IMR-90 (cell line): ENCODE measurements at regions not wholly inside any gene's neighbourhood (a gene's known extent, or its start where the extent isn't known, plus 50 kb on each side); places are given as distances from the start of the nearest gene placed in this dataset.

ENCODE experiments used
- ATAC-seq: fragments of 200-7000 bp; cut with Tn5 transposase; 2 replicates; pipeline ENCODE4 v1.9.1; 2020; ENCODE audit warnings: low read depth, mild to moderate bottlenecking, moderate library complexity
- BruUV-seq: library from RNA; stranded (reverse); fragments of 400-500 nt; replicated peaks from 2 replicates; lab custom pipeline; 2021; lab: Mats Ljungman, UMichigan
- CTCF ChIA-PET: fragments of 300-600 bp; formaldehyde crosslinking; extraction: SDS; loops from one replicate; lab custom pipeline; 2021; ENCODE audit warnings: antibody characterized with exemption; lab: Yijun Ruan, JAX
- POLR2A ChIA-PET: fragments of 300-600 bp; sonication (Branson Sonifier 250); formaldehyde crosslinking; loops from one replicate; lab custom pipeline; 2022; ENCODE audit warnings: antibody characterized with exemption; ENCODE audit not compliant: unreplicated experiment; lab: Charles Lee
- DNase-seq: peaks from one replicate; pipeline ENCODE4 v3.0.0; 2013
- H2AFZ ChIP-seq: replicated peaks from 2 replicates; pipeline ENCODE3; 2013; ENCODE audit warnings: low read length, mild to moderate bottlenecking; ENCODE audit not compliant: poor library complexity
- H2AK5ac ChIP-seq: 2 replicates; pipeline ENCODE4 v1.6.1; 2013; ENCODE audit warnings: low read depth, low read length, inconsistent platforms
- H2AK9ac ChIP-seq: replicated peaks from 2 replicates; pipeline ENCODE3; 2013; ENCODE audit warnings: mild to moderate bottlenecking, low read depth, low read length, moderate library complexity; ENCODE audit not compliant: poor library complexity
- H2BK120ac ChIP-seq: 2 replicates; pipeline ENCODE4 v1.6.1; 2013; ENCODE audit warnings: low read depth, low read length, inconsistent platforms
- H2BK15ac ChIP-seq: 3 replicates; pipeline ENCODE4 v1.6.1; 2013; ENCODE audit warnings: low read depth, low read length, inconsistent platforms
- H2BK20ac ChIP-seq: 2 replicates; pipeline ENCODE4 v1.6.1; 2013; ENCODE audit warnings: low read depth, mild to moderate bottlenecking, inconsistent platforms, low read length, moderate library complexity
- H2BK5ac ChIP-seq: 2 replicates; pipeline ENCODE4 v1.6.1; 2013; ENCODE audit warnings: mild to moderate bottlenecking, low read depth, low read length, inconsistent platforms; ENCODE audit not compliant: poor library complexity, severe bottlenecking
- H3K14ac ChIP-seq: replicated peaks from 2 replicates; pipeline ENCODE4 v1.6.1; 2013; ENCODE audit warnings: low read depth, low read length, inconsistent platforms
- H3K18ac ChIP-seq: 2 replicates; pipeline ENCODE4 v1.6.1; 2013; ENCODE audit warnings: low read depth, low read length, control low read depth
- H3K23ac ChIP-seq: 2 replicates; pipeline ENCODE4 v1.6.1; 2013; ENCODE audit warnings: low read depth, low read length, inconsistent platforms
- H3K27ac ChIP-seq: 2 replicates; pipeline ENCODE4 v1.5.1; 2013; ENCODE audit warnings: mild to moderate bottlenecking, control low read depth, low read length; ENCODE audit not compliant: insufficient read depth
- H3K27me3 ChIP-seq: 2 replicates; pipeline ENCODE4 v1.6.1; 2013; ENCODE audit warnings: low read length; ENCODE audit not compliant: control insufficient read depth, insufficient read depth
- H3K36me3 ChIP-seq: 2 replicates; pipeline ENCODE4 v1.6.1; 2013; ENCODE audit warnings: low read length, mixed read lengths; ENCODE audit not compliant: control insufficient read depth, insufficient read depth
- H3K4ac ChIP-seq: 2 replicates; pipeline ENCODE4 v1.6.1; 2013; ENCODE audit warnings: low read depth, low read length, inconsistent platforms
- H3K4me1 ChIP-seq: 2 replicates; pipeline ENCODE4 v1.6.1; 2013; ENCODE audit warnings: low read length, mixed read lengths; ENCODE audit not compliant: control insufficient read depth, insufficient read depth
- H3K4me2 ChIP-seq: 2 replicates; pipeline ENCODE4 v1.6.1; 2013; ENCODE audit warnings: low read depth, mild to moderate bottlenecking, control low read depth, low read length, moderate library complexity
- H3K4me3 ChIP-seq: 2 replicates; pipeline ENCODE4 v1.5.1; 2013; ENCODE audit warnings: low read depth, mild to moderate bottlenecking, control low read depth, low read length, moderate library complexity; ENCODE audit not compliant: insufficient read depth
- H3K56ac ChIP-seq: 2 replicates; pipeline ENCODE4 v1.6.1; 2013; ENCODE audit warnings: low read length, inconsistent platforms; ENCODE audit not compliant: insufficient read depth; ENCODE audit errors: extremely low read depth
- H3K79me1 ChIP-seq, 2 experiments: 2 replicates each; pipeline ENCODE4 v1.6.1; 2013; ENCODE audit warnings: low read length in 2 of 2, inconsistent platforms in 1 of 2, low read depth in 1 of 2
- H3K9ac ChIP-seq: 2 replicates; pipeline ENCODE4 v1.6.1; 2013; ENCODE audit warnings: low read depth, low read length, control low read depth
- H3K9me1 ChIP-seq: 2 replicates; pipeline ENCODE4 v1.6.1; 2013; ENCODE audit warnings: low read length, inconsistent platforms; ENCODE audit not compliant: insufficient read depth
- H3K9me3 ChIP-seq: 2 replicates; pipeline ENCODE4 v1.6.1; 2013; ENCODE audit warnings: low read length; ENCODE audit not compliant: control insufficient read depth, insufficient read depth
- H4K20me1 ChIP-seq: 2 replicates; pipeline ENCODE4 v1.6.1; 2013; ENCODE audit warnings: low read length, inconsistent platforms; ENCODE audit not compliant: insufficient read depth
- H4K5ac ChIP-seq: 2 replicates; pipeline ENCODE4 v1.6.1; 2013; ENCODE audit warnings: mild to moderate bottlenecking, low read depth, low read length, control low read depth
- H4K8ac ChIP-seq, 2 experiments: 2 replicates each; pipeline ENCODE4 v1.6.1; 2013; ENCODE audit warnings: low read depth in 2 of 2, low read length in 2 of 2, control low read depth in 1 of 2, inconsistent platforms in 1 of 2
- H4K91ac ChIP-seq: 2 replicates; pipeline ENCODE4 v1.6.1; 2013; ENCODE audit warnings: low read depth, low read length, inconsistent platforms; ENCODE audit not compliant: insufficient read depth
- MAZ ChIP-seq: IDR thresholded peaks from 2 replicates; pipeline ENCODE4 v1.6.1; 2012; ENCODE audit warnings: low read depth, mild to moderate bottlenecking, low read length, improper control_type of control experiment, moderate library complexity, borderline replicate concordance
- MXI1 ChIP-seq: IDR thresholded peaks from 2 replicates; pipeline ENCODE4 v1.6.1; 2012; ENCODE audit warnings: low read depth, mild to moderate bottlenecking, low read length, moderate library complexity, borderline replicate concordance
- NFE2L2 ChIP-seq: fragments of 150-350 bp; IDR thresholded peaks from 2 replicates; pipeline ENCODE4 v1.6.1; 2016; ENCODE audit warnings: low read depth, mild to moderate bottlenecking, low read length
- WGBS, 2 experiments: methylation state at CpG; one replicate each; pipeline versions ENCODE4 v1.1.5 to v1.1.7; 2013; ENCODE audit warnings: missing lambda C conversion rate in 2 of 2; ENCODE audit not compliant: insufficient read length in 1 of 2; ENCODE audit errors: extremely low coverage in 2 of 2; 5-methylcytosine and 5-hydroxymethylcytosine counted together
- dilution Hi-C: fragments of 300-500 bp; cut with HindIII; formaldehyde crosslinking; loops from one replicate; pipeline ENCODE4 v1.14.3; 2018; ENCODE audit warnings: low sequenced_read_pairs; ENCODE audit not compliant: unreplicated experiment
- in situ Hi-C: fragments of 300-500 bp; cut with MboI; formaldehyde crosslinking; loops from 3 replicates; pipeline ENCODE4 v1.14.3; 2019; ENCODE audit warnings: low sequenced_read_pairs, inconsistent platforms, mixed read lengths
- intact Hi-C: fragments of 100-400 bp; cut with micrococcal nuclease; formaldehyde crosslinking; loops from 2 replicates; pipeline ENCODE4 v1.10.0; 2022

DNA sequence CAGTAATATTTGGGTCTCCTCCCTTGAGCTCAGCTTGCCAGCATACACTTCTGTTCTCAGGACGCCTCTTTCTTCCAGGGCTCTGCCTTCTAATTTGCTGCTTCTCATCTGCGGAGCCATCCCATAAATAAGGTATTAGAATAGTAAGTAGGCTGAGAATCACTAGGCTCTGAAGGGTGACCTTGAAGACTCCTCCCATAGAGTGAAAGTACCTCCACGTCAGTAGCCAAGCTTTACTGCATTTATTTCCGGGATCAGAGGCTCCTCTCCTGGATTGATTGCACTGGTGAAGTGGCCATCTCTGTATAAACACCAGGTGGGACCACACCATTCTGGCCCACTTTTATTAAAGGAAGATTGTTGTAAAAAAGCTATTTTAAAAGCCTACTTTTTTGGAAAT lies 315.5 kb downstream of the FAT3 start:
- H2AFZ ChIP-seq: no peak overlapping the region
- no peak overlapping the region for H4K5ac ChIP-seq
- no peak overlapping the region for H3K4me2 ChIP-seq
- no peaks in the 10 kb centered on the region for H3K9me1 ChIP-seq
- no peaks in the 10 kb centered on the region for H3K79me1 ChIP-seq
- no TSS peak for BruUV-seq
- H2BK15ac ChIP-seq: no peak overlapping the region
- no peak overlapping the region for H3K4me3 ChIP-seq
- no peak overlapping the region for H3K27ac ChIP-seq
- no peak overlapping the region for H2BK120ac ChIP-seq
- H3K18ac ChIP-seq: no peak overlapping the region
- WGBS, 2 experiments: no CpG with 5 or more reads among the region's 4 CpGs
- no peak overlapping the region for H3K9ac ChIP-seq
- no peak overlapping the region for H2AK9ac ChIP-seq
- intact Hi-C loops (no loop called here), in situ Hi-C loops (loop anchor here (25.0 kb wide), 1 partner anchor 328 kb away; the partner anchor contains the start of gene FAT3), dilution Hi-C loops (no loop called here)
- H3K36me3 ChIP-seq: no peaks in the 10 kb centered on the region
- no peak overlapping the region for H3K56ac ChIP-seq
- no peaks in the 10 kb centered on the region for H4K20me1 ChIP-seq
- H3K14ac ChIP-seq: no peak overlapping the region
- no peak overlapping the region for H2BK5ac ChIP-seq
- H3K23ac ChIP-seq: no peak overlapping the region
- no peak overlapping the region for H3K4ac ChIP-seq
- no peak overlapping the region for H4K8ac ChIP-seq
- H3K27me3 ChIP-seq: no peaks in the 10 kb centered on the region
- ChIA-PET POLR2A (no interaction called here), CTCF (no interaction called here)
- H2BK20ac ChIP-seq: no peak overlapping the region
- H2AK5ac ChIP-seq: no peak overlapping the region
- no peak overlapping the region for H4K91ac ChIP-seq
- ATAC-seq (no peak), DNase-seq (no peak)
- TF ChIP-seq MAZ (no peak), MXI1 (no peak), NFE2L2 (no peak)
- H3K4me1 ChIP-seq: no peaks in the 10 kb centered on the region
- no peaks in the 10 kb centered on the region for H3K9me3 ChIP-seq
